Neural cell (in vitro differentiated cells): ENCODE measurements at regions not wholly inside any gene's neighbourhood (a gene's known extent, or its start where the extent isn't known, plus 50 kb on each side); places are given as distances from the start of the nearest gene placed in this dataset.

Source experiments
- MXI1 ChIP-seq: fragments of 450-650 bp; conservative IDR thresholded peaks from 2 replicates; pipeline ENCODE4 v1.6.1; 2014; ENCODE audit warnings: antibody characterized with exemption, mild to moderate bottlenecking; ENCODE audit not compliant: poor library complexity, severe bottlenecking
- RAD21 ChIP-seq: fragments of 450-650 bp; conservative IDR thresholded peaks from 2 replicates; pipeline ENCODE4 v1.6.1; 2014; ENCODE audit warnings: antibody characterized with exemption, mild to moderate bottlenecking, moderate library complexity
- TAF1 ChIP-seq: IDR thresholded peaks from 2 replicates; pipeline ENCODE4 v1.6.1; 2012; ENCODE audit warnings: low read depth
- TF ChIP-seq, protein P1 (sequence below): fragments of 450-650 bp; IDR thresholded peaks from 2 replicates; pipeline ENCODE4 v1.5.1; 2014; ENCODE audit warnings: antibody characterized with exemption, mild to moderate bottlenecking, moderate library complexity; ENCODE audit not compliant: poor library complexity, severe bottlenecking
- TF ChIP-seq, protein P2 (sequence below): IDR thresholded peaks from 2 replicates; pipeline ENCODE4 v1.6.1; 2012; ENCODE audit warnings: borderline replicate concordance

DNA sequence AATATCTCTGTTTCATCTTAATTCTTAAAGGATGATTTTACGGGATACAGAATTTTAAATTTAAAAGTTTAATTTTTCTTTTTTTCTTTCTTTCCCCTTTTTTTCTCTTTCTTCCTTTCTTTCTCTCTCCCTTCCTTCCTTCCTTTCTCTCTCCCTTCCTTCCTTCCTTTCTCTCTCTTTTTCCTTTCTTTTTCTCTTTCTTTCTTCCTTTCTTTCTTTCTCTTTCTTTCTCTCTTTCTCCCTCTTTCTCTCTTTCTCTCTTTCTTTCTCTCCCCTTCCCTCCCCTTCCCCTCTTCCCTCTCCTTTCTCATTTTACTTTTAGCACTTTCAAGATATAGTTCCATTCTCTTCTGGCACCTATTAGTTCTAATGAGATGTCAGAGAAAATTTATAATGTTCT is 61.4 kb upstream of the ADRB2 start:
- TF ChIP-seq, protein P1, sequence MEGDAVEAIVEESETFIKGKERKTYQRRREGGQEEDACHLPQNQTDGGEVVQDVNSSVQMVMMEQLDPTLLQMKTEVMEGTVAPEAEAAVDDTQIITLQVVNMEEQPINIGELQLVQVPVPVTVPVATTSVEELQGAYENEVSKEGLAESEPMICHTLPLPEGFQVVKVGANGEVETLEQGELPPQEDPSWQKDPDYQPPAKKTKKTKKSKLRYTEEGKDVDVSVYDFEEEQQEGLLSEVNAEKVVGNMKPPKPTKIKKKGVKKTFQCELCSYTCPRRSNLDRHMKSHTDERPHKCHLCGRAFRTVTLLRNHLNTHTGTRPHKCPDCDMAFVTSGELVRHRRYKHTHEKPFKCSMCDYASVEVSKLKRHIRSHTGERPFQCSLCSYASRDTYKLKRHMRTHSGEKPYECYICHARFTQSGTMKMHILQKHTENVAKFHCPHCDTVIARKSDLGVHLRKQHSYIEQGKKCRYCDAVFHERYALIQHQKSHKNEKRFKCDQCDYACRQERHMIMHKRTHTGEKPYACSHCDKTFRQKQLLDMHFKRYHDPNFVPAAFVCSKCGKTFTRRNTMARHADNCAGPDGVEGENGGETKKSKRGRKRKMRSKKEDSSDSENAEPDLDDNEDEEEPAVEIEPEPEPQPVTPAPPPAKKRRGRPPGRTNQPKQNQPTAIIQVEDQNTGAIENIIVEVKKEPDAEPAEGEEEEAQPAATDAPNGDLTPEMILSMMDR = no peak
- TF ChIP-seq MXI1 (no peak), RAD21 (no peak), TAF1 (no peak)
- TF ChIP-seq, protein P2, sequence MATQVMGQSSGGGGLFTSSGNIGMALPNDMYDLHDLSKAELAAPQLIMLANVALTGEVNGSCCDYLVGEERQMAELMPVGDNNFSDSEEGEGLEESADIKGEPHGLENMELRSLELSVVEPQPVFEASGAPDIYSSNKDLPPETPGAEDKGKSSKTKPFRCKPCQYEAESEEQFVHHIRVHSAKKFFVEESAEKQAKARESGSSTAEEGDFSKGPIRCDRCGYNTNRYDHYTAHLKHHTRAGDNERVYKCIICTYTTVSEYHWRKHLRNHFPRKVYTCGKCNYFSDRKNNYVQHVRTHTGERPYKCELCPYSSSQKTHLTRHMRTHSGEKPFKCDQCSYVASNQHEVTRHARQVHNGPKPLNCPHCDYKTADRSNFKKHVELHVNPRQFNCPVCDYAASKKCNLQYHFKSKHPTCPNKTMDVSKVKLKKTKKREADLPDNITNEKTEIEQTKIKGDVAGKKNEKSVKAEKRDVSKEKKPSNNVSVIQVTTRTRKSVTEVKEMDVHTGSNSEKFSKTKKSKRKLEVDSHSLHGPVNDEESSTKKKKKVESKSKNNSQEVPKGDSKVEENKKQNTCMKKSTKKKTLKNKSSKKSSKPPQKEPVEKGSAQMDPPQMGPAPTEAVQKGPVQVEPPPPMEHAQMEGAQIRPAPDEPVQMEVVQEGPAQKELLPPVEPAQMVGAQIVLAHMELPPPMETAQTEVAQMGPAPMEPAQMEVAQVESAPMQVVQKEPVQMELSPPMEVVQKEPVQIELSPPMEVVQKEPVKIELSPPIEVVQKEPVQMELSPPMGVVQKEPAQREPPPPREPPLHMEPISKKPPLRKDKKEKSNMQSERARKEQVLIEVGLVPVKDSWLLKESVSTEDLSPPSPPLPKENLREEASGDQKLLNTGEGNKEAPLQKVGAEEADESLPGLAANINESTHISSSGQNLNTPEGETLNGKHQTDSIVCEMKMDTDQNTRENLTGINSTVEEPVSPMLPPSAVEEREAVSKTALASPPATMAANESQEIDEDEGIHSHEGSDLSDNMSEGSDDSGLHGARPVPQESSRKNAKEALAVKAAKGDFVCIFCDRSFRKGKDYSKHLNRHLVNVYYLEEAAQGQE = no peak
